Endodermal cell (in vitro differentiated cells): ENCODE measurements at regions not wholly inside any gene's neighbourhood (a gene's known extent, or its start where the extent isn't known, plus 50 kb on each side); places are given as distances from the start of the nearest gene placed in this dataset.

Experiments used
- DNase-seq: peaks from one replicate; pipeline ENCODE4 v3.0.0-alpha.2; 2017
- H3K27ac ChIP-seq: 2 replicates; pipeline ENCODE4 v1.5.1; 2013; ENCODE audit warnings: mild to moderate bottlenecking, low read depth, low read length, moderate library complexity
- H3K27me3 ChIP-seq: 2 replicates; pipeline ENCODE4 v1.6.1; 2013; ENCODE audit warnings: mild to moderate bottlenecking, low read length, moderate library complexity; ENCODE audit not compliant: insufficient read depth, control insufficient read depth, poor library complexity, severe bottlenecking
- H3K36me3 ChIP-seq: 2 replicates; pipeline ENCODE4 v1.7.0; 2013; ENCODE audit warnings: mild to moderate bottlenecking, low read length, moderate library complexity; ENCODE audit not compliant: control insufficient read depth, insufficient read depth
- H3K4me1 ChIP-seq: one replicate; pipeline ENCODE4 v1.7.0; 2013; ENCODE audit warnings: low read length; ENCODE audit not compliant: control insufficient read depth, insufficient read depth
- H3K4me3 ChIP-seq: 2 replicates; pipeline ENCODE4 v1.5.1; 2013; ENCODE audit warnings: mild to moderate bottlenecking, low read length, moderate library complexity
- H3K9ac ChIP-seq: 2 replicates; pipeline ENCODE4 v1.6.1; 2013; ENCODE audit warnings: mild to moderate bottlenecking, low read length, moderate library complexity; ENCODE audit not compliant: poor library complexity, severe bottlenecking; ENCODE audit errors: extremely low read depth
- H3K9me3 ChIP-seq: 2 replicates; pipeline ENCODE4 v1.6.1; 2013; ENCODE audit warnings: mild to moderate bottlenecking, low read length, moderate library complexity; ENCODE audit not compliant: control insufficient read depth
- H3K27ac Mint-ChIP-seq: 2 replicates; pipeline ENCODE4 v1.8.0; 2020; ENCODE audit warnings: mixed read lengths
- H3K27me3 Mint-ChIP-seq: 2 replicates; pipeline ENCODE4 v1.8.0; 2021; ENCODE audit warnings: mild to moderate bottlenecking, mixed read lengths; ENCODE audit not compliant: insufficient read depth
- H3K36me3 Mint-ChIP-seq: 2 replicates; pipeline ENCODE4 v1.8.0; 2020; ENCODE audit warnings: low read depth, mixed read lengths
- H3K4me1 Mint-ChIP-seq: 2 replicates; pipeline ENCODE4 v1.8.0; 2020; ENCODE audit warnings: mixed read lengths
- H3K4me3 Mint-ChIP-seq: 2 replicates; pipeline ENCODE4 v1.8.0; 2020; ENCODE audit warnings: mild to moderate bottlenecking, moderate library complexity, mixed read lengths
- H3K9me3 Mint-ChIP-seq: 2 replicates; pipeline ENCODE4 v1.8.0; 2020; ENCODE audit warnings: mild to moderate bottlenecking, mixed read lengths
- WGBS, 2 experiments: methylation state at CpG; one replicate each; pipeline versions ENCODE4 v1.1.5 to v1.1.7; 2013; ENCODE audit warnings: missing lambda C conversion rate in 2 of 2, mixed read lengths in 1 of 2; ENCODE audit not compliant: insufficient coverage in 1 of 2, insufficient read length in 1 of 2; 5-methylcytosine and 5-hydroxymethylcytosine counted together
- TF ChIP-seq, protein P1 (sequence below): fragments of 200-600 bp; sonication (generic); conservative IDR thresholded peaks from 2 replicates; pipeline ENCODE4 v1.5.0; 2021; ENCODE audit warnings: antibody characterized with exemption, mild to moderate bottlenecking

DNA sequence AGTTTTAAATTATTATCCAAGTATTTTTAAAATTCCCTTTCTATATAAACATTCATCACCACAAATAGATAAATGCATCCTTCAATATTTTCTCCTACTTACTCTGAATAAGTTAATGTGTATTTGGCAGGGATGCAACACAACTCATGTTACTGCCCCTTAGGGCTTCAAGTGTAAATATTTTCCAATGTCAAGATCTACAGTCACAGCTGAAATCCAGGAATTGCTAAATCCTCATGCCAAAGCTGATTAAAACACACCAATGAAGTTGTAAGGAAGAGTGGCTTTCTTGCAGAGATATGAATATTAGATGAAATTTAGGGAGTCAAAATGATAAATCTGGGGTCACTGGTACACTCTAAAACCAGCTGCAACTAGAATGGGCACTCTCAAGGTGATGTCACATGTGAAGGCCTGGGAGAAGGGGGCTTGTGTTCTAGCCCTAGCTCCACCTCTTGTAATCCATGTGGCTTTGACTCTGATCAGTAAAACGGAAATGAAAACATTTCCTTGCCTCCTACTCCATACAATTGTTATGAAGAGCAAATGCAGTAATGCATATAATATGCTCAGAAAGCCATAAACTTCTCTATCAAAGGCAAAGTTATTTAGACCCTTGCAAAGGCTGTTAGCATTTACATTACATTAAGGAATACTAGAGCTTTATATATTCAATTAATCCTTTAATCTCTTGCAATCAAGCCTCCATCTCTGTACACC lies 228.1 kb upstream of the NFE2L3 start:
- TF ChIP-seq, protein P1, sequence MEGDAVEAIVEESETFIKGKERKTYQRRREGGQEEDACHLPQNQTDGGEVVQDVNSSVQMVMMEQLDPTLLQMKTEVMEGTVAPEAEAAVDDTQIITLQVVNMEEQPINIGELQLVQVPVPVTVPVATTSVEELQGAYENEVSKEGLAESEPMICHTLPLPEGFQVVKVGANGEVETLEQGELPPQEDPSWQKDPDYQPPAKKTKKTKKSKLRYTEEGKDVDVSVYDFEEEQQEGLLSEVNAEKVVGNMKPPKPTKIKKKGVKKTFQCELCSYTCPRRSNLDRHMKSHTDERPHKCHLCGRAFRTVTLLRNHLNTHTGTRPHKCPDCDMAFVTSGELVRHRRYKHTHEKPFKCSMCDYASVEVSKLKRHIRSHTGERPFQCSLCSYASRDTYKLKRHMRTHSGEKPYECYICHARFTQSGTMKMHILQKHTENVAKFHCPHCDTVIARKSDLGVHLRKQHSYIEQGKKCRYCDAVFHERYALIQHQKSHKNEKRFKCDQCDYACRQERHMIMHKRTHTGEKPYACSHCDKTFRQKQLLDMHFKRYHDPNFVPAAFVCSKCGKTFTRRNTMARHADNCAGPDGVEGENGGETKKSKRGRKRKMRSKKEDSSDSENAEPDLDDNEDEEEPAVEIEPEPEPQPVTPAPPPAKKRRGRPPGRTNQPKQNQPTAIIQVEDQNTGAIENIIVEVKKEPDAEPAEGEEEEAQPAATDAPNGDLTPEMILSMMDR, result no peak
- no peaks in the 10 kb centered on the region for H3K4me1 ChIP-seq
- no peak overlapping the region for H3K4me3 Mint-ChIP-seq
- H3K27me3 Mint-ChIP-seq, result no peaks in the 10 kb centered on the region
- no peaks in the 10 kb centered on the region for H3K27me3 ChIP-seq
- no peak for DNase-seq
- peaks cover 1% of the 10 kb centered on the region for H3K9me3 Mint-ChIP-seq
- no peaks in the 10 kb centered on the region for H3K36me3 Mint-ChIP-seq
- no peaks in the 10 kb centered on the region for H3K36me3 ChIP-seq
- no peak overlapping the region for H3K4me3 ChIP-seq
- 80% methylated on average over 1 of the region's 1 CpG; no CpG with 5 or more reads in 1 of the 2 experiments for WGBS, 2 experiments
- H3K4me1 Mint-ChIP-seq, result peaks cover 6% of the 10 kb centered on the region
- H3K27ac ChIP-seq, result no peak overlapping the region
- H3K9me3 ChIP-seq, result peaks cover 2% of the 10 kb centered on the region
- H3K9ac ChIP-seq, result no peak overlapping the region
- H3K27ac Mint-ChIP-seq, result no peak overlapping the region

DNA sequence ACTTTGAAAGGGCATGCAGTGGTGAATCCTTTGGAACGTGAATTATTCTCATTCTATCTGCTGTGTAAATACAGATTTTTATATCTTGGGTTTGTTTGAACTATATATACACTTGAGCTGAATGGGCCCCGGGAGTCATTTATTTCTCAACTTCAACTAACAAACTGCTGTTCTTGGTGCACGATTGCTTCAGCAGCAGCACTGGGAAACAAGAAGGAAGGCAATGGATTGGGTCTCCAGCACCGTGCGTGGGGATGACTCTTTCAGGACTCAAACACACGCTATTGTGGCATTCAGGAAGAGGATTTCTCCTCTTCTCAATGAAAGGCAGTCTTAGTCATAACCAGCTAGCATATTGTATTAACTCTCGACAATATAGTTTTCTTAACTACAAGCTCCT lies 226.0 kb upstream of the NFE2L3 start:
- H3K27me3 Mint-ChIP-seq, result no peaks in the 10 kb centered on the region
- H3K36me3 Mint-ChIP-seq, result no peaks in the 10 kb centered on the region
- peaks cover 6% of the 10 kb centered on the region for H3K4me1 Mint-ChIP-seq
- Histone ChIP-seq H3K9me3 (no peaks in the 10 kb centered on the region), H3K27me3 (no peaks in the 10 kb centered on the region), H3K4me3 (no peak overlapping the region), H3K9ac (no peak overlapping the region), H3K4me1 (no peaks in the 10 kb centered on the region), H3K27ac (no peak overlapping the region), H3K36me3 (no peaks in the 10 kb centered on the region)
- DNase-seq, result no peak
- H3K4me3 Mint-ChIP-seq, result no peak overlapping the region
- TF ChIP-seq, protein P1, result no peak
- no peak overlapping the region for H3K27ac Mint-ChIP-seq
- no peaks in the 10 kb centered on the region for H3K9me3 Mint-ChIP-seq
- 72 to 78% methylated on average over 5 to 7 of the region's 7 CpGs for WGBS, 2 experiments

DNA sequence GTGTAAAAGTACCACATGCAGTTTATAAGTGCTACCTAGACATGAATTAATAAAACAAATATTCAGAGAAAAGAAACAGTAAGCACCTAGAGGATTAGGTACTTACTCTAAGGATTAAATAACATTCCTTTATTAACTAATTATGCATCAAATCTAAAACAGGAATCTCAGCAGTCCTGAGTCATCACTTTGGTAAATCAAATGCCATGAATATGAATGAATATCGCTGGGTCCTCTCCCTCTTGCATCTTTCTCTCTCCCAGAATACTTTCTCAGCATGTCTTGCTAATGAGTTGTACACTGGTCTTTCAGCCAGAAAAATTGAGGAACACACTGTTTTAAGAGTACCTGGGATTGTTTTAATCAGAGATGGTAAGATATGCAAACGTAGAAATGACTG lies 225.5 kb upstream of the NFE2L3 start:
- TF ChIP-seq, protein P1, result no peak
- Histone ChIP-seq H3K27ac (no peak overlapping the region), H3K36me3 (no peaks in the 10 kb centered on the region), H3K9ac (no peak overlapping the region), H3K4me1 (no peaks in the 10 kb centered on the region), H3K4me3 (no peak overlapping the region), H3K27me3 (no peaks in the 10 kb centered on the region), H3K9me3 (no peaks in the 10 kb centered on the region)
- H3K27ac Mint-ChIP-seq, result no peak overlapping the region
- no peak for DNase-seq
- WGBS, 2 experiments, result 80 to 87% methylated on average over 1 to 2 of the region's 2 CpGs
- no peaks in the 10 kb centered on the region for H3K36me3 Mint-ChIP-seq
- H3K27me3 Mint-ChIP-seq, result no peaks in the 10 kb centered on the region
- peaks cover 6% of the 10 kb centered on the region for H3K4me1 Mint-ChIP-seq
- H3K4me3 Mint-ChIP-seq, result no peak overlapping the region
- no peaks in the 10 kb centered on the region for H3K9me3 Mint-ChIP-seq
